ENCODE measurements at regions not wholly inside any gene's neighbourhood (a gene's known extent, or its start where the extent isn't known, plus 50 kb on each side); places are given as distances from the start of the nearest gene placed in this dataset.

GRCh38 chr9:1154739-1155138 lies 104.6 kb downstream of the DMRT2 start:
- Histone ChIP-seq H3K27me3 (no peaks in the 10 kb centered on the region), H3K4me3 (no peak overlapping the region), H3K9me3 (no peaks in the 10 kb centered on the region), H3K36me3 (ENCODE audit: low read depth, missing control alignments) (no peaks in the 10 kb centered on the region), H3K27ac (no peak overlapping the region), H3K4me1 (no peaks in the 10 kb centered on the region)
- intact Hi-C loops (cut with DNase I; ENCODE audit: low total_unique reads): no loop called here
- DNase-seq: no peak
- no peak for TF ChIP-seq POLR2A (IDR thresholded peaks at IDR 0.05)
- TF ChIP-seq CTCF (IDR thresholded peaks at IDR 0.05): no peak
- 48 to 55% methylated on average over 1 of the region's 1 CpG for WGBS, 2 donors

- DNase-seq: no peak
- intact Hi-C loops (cut with DNase I; ENCODE audit: low total_unique reads): no loop called here
- H3K27ac ChIP-seq: no peak overlapping the region
These were observed 105.4 kb downstream of the DMRT2 start for GRCh38 chr9:1155602-1156001.

DNA sequence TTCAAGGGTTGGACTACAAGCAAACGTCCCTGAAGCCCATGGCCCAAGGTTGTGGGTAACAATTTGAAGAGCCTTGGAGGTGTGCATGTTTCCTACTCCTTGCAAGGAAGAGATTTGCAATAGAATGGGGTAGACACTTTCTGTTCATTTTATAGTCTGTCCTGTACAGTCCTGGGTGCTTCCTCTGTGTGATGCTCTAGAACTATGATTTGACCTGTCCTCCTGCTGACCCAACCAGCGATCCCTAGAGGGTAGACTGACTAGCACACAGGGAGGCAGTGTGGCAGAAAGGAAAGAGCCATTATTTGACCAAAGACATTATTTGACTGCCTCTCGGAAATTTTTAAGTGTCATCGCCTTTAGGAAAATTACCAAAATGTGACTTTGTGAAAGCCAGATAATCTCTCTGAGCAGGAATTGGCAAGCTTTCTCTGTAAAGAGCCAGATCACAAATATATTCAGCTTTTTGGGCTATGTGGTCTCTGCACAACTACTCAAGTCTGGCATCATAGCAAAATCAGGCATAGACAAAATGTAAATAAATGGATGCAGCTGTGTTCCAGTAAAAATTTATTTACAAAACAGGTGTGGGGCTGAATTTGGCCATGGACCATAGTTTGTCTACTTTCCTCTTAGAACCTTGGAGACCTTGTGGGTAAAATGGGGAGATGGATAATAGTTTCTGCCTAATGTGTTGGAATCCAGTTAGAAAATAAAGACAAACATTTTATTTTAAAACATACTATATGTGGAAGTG lies 106.8 kb downstream of the DMRT2 start:
- no peaks in the 10 kb centered on the region for H3K9me3 ChIP-seq
- TF ChIP-seq POLR2A (IDR thresholded peaks at IDR 0.05) (no peak), CTCF (IDR thresholded peaks at IDR 0.05) (no peak)
- H3K27ac ChIP-seq: no peak overlapping the region
- no peak for DNase-seq
- no peaks in the 10 kb centered on the region for H3K27me3 ChIP-seq
- intact Hi-C loops (cut with DNase I; ENCODE audit: low total_unique reads): no loop called here
- no peaks in the 10 kb centered on the region for H3K4me1 ChIP-seq
- no peaks in the 10 kb centered on the region for H3K36me3 ChIP-seq (ENCODE audit: low read depth, missing control alignments)
- 38 to 94% methylated on average over 4 of the region's 4 CpGs for WGBS, 2 donors
- no peak overlapping the region for H3K4me3 ChIP-seq

More at GRCh38 chr9:1155602-1156001, 105.4 kb downstream of the DMRT2 start:
- no peaks in the 10 kb centered on the region for H3K36me3 ChIP-seq (ENCODE audit: low read depth, missing control alignments)
- TF ChIP-seq POLR2A (IDR thresholded peaks at IDR 0.05): no peak
- H3K4me3 ChIP-seq: no peak overlapping the region
- no peaks in the 10 kb centered on the region for H3K4me1 ChIP-seq
- H3K9me3 ChIP-seq: no peaks in the 10 kb centered on the region
- no peaks in the 10 kb centered on the region for H3K27me3 ChIP-seq

DNA sequence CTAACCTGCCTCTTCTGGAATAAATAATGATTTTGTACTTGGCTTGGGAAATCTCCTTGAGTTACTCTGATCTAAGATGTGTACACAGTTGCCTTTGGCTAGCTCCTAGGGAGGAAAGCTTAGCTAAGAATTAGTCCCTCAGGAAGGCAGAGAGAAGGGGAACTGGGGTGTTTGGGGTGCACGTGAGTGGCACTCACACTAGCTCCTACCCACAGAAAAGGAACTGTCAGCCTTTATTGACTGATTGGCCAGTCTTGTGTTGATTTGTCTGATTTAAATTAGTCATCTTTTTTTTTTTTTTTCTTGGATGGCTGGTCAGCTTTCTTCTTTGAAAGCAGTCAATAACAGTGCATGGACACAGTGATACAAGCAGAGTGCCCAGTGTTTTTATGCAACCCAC lies 107.7 kb downstream of the DMRT2 start:
- no peak overlapping the region for H3K4me3 ChIP-seq
- no peaks in the 10 kb centered on the region for H3K9me3 ChIP-seq
- TF ChIP-seq CTCF (IDR thresholded peaks at IDR 0.05) (no peak), POLR2A (IDR thresholded peaks at IDR 0.05) (no peak)
- DNase-seq: no peak
- WGBS, 2 donors: 75 to 77% methylated on average over 1 of the region's 1 CpG
- no peak overlapping the region for H3K27ac ChIP-seq
- intact Hi-C loops (cut with DNase I; ENCODE audit: low total_unique reads): no loop called here
- no peaks in the 10 kb centered on the region for H3K4me1 ChIP-seq
- H3K27me3 ChIP-seq: no peaks in the 10 kb centered on the region
- H3K36me3 ChIP-seq (ENCODE audit: low read depth, missing control alignments): no peaks in the 10 kb centered on the region

- Histone ChIP-seq H3K27me3 (no peaks in the 10 kb centered on the region), H3K36me3 (ENCODE audit: low read depth, missing control alignments) (no peaks in the 10 kb centered on the region), H3K9me3 (no peaks in the 10 kb centered on the region), H3K27ac (no peak overlapping the region), H3K4me1 (no peaks in the 10 kb centered on the region), H3K4me3 (no peak overlapping the region)
- TF ChIP-seq CTCF (IDR thresholded peaks at IDR 0.05): no peak
- no peak for DNase-seq
- WGBS, 2 donors: 64 to 66% methylated on average over 3 of the region's 3 CpGs
- intact Hi-C loops (cut with DNase I; ENCODE audit: low total_unique reads): no loop called here
These were observed 120.8 kb downstream of the DMRT2 start for GRCh38 chr9:1170918-1171317.

All from testis (tissue), 2 donors.